HepG2 (cell line): ENCODE measurements at regions not wholly inside any gene's neighbourhood (a gene's known extent, or its start where the extent isn't known, plus 50 kb on each side); places are given as distances from the start of the nearest gene placed in this dataset.

Source experiments
- ARID5B ChIP-seq: IDR thresholded peaks from 2 replicates; pipeline ENCODE4 v1.4.0; 2020; ENCODE audit warnings: mild to moderate bottlenecking, missing genetic modification reagents
- ATF4 ChIP-seq, 2 experiments: fragments of 450-650 bp in 1 of 2; sonication (generic) in 1 of 2; formaldehyde crosslinking; IDR thresholded peaks; 2 replicates each; pipeline versions ENCODE4 v1.5.0 to v1.8.0; 2020 to 2022; ENCODE audit warnings: mild to moderate bottlenecking in 1 of 2, missing genetic modification reagents in 1 of 2
- ETV5 ChIP-seq: IDR thresholded peaks from 2 replicates; pipeline ENCODE4 v1.6.1; 2018; ENCODE audit warnings: missing biosample characterization, missing genetic modification reagents, inconsistent platforms, borderline replicate concordance
- KMT2A ChIP-seq: sonication (generic); formaldehyde crosslinking; IDR thresholded peaks from 2 replicates; pipeline ENCODE4 v1.4.0; 2020; ENCODE audit warnings: missing genetic modification reagents
- ZBTB4 ChIP-seq: sonication (generic); formaldehyde crosslinking; IDR thresholded peaks from 2 replicates; pipeline ENCODE4 v1.4.0; 2020; ENCODE audit warnings: missing genetic modification reagents, mild to moderate bottlenecking, borderline replicate concordance
- ZNF138 ChIP-seq: sonication (generic); formaldehyde crosslinking; IDR thresholded peaks from 2 replicates; pipeline ENCODE4 v1.5.0; 2020; ENCODE audit warnings: mild to moderate bottlenecking, low read depth, missing genetic modification reagents

GRCh38 chr6:100057941-100058340, 63.9 kb upstream of the MCHR2 start (continued):
- no peak for TF ChIP-seq ARID5B
- TF ChIP-seq ZNF138 (CRISPR knock-in tag): no peak
- TF ChIP-seq ATF4 (CRISPR knock-in tag; IDR thresholded peaks at IDR 0.05): no peak
- TF ChIP-seq KMT2A (CRISPR knock-in tag): no peak
- TF ChIP-seq ETV5: no peak
- TF ChIP-seq ZBTB4: no peak
